ENCODE measurements at regions not wholly inside any gene's neighbourhood (a gene's known extent, or its start where the extent isn't known, plus 50 kb on each side); places are given as distances from the start of the nearest gene placed in this dataset.

DNA sequence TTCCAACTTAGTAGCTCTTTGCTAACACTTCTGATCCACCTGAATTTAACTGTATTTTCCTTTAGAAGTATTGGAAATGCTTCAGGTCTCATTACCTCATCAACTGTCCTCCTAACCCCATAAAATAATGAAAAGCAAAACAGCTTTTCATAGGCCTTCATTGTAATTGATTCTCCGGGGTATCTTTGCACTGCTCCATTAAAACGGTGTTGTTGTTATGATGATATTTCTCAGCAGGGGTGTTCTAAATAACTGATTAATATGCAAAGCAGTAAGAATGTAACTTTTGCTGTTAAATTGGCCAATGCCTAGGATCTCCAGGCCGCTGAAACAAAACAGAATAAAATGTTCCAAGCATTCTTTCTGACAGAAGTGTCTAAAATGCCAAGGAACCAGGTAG lies 1983.2 kb downstream of the EFNA5 start:
- H3K9me3 ChIP-seq (ENCODE audit: control insufficient read depth in 4 of 4, low read length in 3 of 4) = no peaks in the 10 kb centered on the region
- TF ChIP-seq RAD21 (IDR thresholded peaks at IDR 0.05) = no peak
- TF ChIP-seq HNF4G (IDR thresholded peaks at IDR 0.05) = no peak
- no peak for TF ChIP-seq NR2F2 (IDR thresholded peaks at IDR 0.05)
- no peak for TF ChIP-seq GABPA (IDR thresholded peaks at IDR 0.05 in 1 of 2, conservative IDR thresholded peaks at IDR 0.05 in 1 of 2)
- TF ChIP-seq HNF4A (conservative IDR thresholded peaks at IDR 0.05) = no peak
- TF ChIP-seq EGR1 (IDR thresholded peaks at IDR 0.05; ENCODE audit: low read depth in 2 of 2) = no peak
- TF ChIP-seq, protein P1, sequence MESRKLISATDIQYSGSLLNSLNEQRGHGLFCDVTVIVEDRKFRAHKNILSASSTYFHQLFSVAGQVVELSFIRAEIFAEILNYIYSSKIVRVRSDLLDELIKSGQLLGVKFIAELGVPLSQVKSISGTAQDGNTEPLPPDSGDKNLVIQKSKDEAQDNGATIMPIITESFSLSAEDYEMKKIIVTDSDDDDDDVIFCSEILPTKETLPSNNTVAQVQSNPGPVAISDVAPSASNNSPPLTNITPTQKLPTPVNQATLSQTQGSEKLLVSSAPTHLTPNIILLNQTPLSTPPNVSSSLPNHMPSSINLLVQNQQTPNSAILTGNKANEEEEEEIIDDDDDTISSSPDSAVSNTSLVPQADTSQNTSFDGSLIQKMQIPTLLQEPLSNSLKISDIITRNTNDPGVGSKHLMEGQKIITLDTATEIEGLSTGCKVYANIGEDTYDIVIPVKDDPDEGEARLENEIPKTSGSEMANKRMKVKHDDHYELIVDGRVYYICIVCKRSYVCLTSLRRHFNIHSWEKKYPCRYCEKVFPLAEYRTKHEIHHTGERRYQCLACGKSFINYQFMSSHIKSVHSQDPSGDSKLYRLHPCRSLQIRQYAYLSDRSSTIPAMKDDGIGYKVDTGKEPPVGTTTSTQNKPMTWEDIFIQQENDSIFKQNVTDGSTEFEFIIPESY (IDR thresholded peaks at IDR 0.05) = no peak
- TF ChIP-seq, protein P2, sequence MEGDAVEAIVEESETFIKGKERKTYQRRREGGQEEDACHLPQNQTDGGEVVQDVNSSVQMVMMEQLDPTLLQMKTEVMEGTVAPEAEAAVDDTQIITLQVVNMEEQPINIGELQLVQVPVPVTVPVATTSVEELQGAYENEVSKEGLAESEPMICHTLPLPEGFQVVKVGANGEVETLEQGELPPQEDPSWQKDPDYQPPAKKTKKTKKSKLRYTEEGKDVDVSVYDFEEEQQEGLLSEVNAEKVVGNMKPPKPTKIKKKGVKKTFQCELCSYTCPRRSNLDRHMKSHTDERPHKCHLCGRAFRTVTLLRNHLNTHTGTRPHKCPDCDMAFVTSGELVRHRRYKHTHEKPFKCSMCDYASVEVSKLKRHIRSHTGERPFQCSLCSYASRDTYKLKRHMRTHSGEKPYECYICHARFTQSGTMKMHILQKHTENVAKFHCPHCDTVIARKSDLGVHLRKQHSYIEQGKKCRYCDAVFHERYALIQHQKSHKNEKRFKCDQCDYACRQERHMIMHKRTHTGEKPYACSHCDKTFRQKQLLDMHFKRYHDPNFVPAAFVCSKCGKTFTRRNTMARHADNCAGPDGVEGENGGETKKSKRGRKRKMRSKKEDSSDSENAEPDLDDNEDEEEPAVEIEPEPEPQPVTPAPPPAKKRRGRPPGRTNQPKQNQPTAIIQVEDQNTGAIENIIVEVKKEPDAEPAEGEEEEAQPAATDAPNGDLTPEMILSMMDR (IDR thresholded peaks at IDR 0.05; ENCODE audit: low read depth, low read length, missing input control) = no peak

DNA sequence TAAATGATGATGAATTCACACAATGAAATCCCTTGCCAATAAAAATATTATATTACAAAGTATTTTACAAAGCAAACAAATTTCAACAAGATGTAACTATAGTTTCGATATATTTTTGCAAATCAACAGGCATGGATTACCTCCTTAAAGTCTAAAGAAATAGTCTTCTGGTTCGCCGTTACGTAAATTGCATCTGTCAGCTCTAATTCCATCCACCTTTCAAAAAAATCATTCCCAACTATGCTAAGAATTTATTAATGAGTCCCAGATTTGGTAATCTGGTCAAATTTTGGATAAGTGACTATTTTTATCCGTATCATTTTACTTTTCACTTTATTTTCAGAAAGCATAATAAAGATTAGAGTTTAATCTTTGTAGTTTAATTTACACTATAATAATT lies 1984.9 kb downstream of the EFNA5 start:
- no peaks in the 10 kb centered on the region for H3K9me3 ChIP-seq (ENCODE audit: control insufficient read depth in 4 of 4, low read length in 3 of 4)
- TF ChIP-seq YY1 (IDR thresholded peaks at IDR 0.05) (no peak), FOXA1 (IDR thresholded peaks at IDR 0.05) (no peak)
- TF ChIP-seq, protein P3, sequence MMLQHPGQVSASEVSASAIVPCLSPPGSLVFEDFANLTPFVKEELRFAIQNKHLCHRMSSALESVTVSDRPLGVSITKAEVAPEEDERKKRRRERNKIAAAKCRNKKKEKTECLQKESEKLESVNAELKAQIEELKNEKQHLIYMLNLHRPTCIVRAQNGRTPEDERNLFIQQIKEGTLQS (IDR thresholded peaks at IDR 0.05) = no peak
- no peak overlapping the region for H3K4me3 ChIP-seq (ENCODE audit: low read depth in 1 of 3, low read length in 3 of 3)
- H3K27ac ChIP-seq (ENCODE audit: low read depth in 1 of 2, low read length in 2 of 2) = no peak overlapping the region
- no peak overlapping the region for H3K9ac ChIP-seq (ENCODE audit: low read depth in 1 of 2, low read length in 2 of 2)
- H3K27me3 ChIP-seq (ENCODE audit: control insufficient read depth in 4 of 4, insufficient read depth in 4 of 4, low read length in 3 of 4) = no peaks in the 10 kb centered on the region
- no peaks in the 10 kb centered on the region for H3K36me3 ChIP-seq (ENCODE audit: control insufficient read depth in 4 of 4, insufficient read depth in 3 of 4, low read depth in 1 of 4, low read length in 3 of 4)
- no peaks in the 10 kb centered on the region for H3K4me1 ChIP-seq (ENCODE audit: control insufficient read depth in 4 of 4, insufficient read depth in 4 of 4, low read length in 3 of 4)
- DNase-seq (ENCODE audit: low spot score) = no peak
- WGBS = 90% methylated on average over 5 of the region's 5 CpGs

More for the DNA sequence above, 1983.2 kb downstream of the EFNA5 start:
- H3K4me1 ChIP-seq (ENCODE audit: control insufficient read depth in 4 of 4, insufficient read depth in 4 of 4, low read length in 3 of 4) = no peaks in the 10 kb centered on the region
- H3K36me3 ChIP-seq (ENCODE audit: control insufficient read depth in 4 of 4, insufficient read depth in 3 of 4, low read depth in 1 of 4, low read length in 3 of 4) = no peaks in the 10 kb centered on the region
- no peak overlapping the region for H3K9ac ChIP-seq (ENCODE audit: low read depth in 1 of 2, low read length in 2 of 2)
- no peak overlapping the region for H3K4me3 ChIP-seq (ENCODE audit: low read depth in 1 of 3, low read length in 3 of 3)
- H3K27me3 ChIP-seq (ENCODE audit: control insufficient read depth in 4 of 4, insufficient read depth in 4 of 4, low read length in 3 of 4) = no peaks in the 10 kb centered on the region
- no peak overlapping the region for H3K27ac ChIP-seq (ENCODE audit: low read depth in 1 of 2, low read length in 2 of 2)
- DNase-seq (ENCODE audit: low spot score) = no peak
- WGBS = 57% methylated on average over 3 of the region's 3 CpGs

DNA sequence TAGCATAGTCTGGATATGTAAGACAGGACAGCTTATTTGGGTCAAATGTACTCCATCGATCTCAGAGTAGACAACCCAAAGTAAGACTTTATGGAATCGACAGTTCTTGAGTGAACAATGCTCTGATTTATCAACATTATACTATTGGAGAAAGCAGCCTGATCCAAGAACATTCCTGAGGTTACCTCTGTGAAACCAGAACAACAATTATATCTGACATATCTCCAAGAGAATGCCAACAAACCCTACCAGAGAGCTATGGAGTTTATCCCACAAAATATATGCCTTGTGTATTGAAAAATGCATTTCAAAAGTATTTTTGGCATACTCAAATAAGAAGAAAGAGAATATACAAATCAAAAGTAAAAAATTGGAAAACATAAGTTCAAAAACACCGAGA lies 1985.9 kb downstream of the EFNA5 start:
- H3K27ac ChIP-seq (ENCODE audit: low read depth in 1 of 2, low read length in 2 of 2) = no peak overlapping the region
- DNase-seq (ENCODE audit: low spot score) = no peak
- H3K9ac ChIP-seq (ENCODE audit: low read depth in 1 of 2, low read length in 2 of 2) = no peak overlapping the region
- H3K4me1 ChIP-seq (ENCODE audit: control insufficient read depth in 4 of 4, insufficient read depth in 4 of 4, low read length in 3 of 4) = no peaks in the 10 kb centered on the region
- 86% methylated on average over 3 of the region's 3 CpGs for WGBS
- H3K4me3 ChIP-seq (ENCODE audit: low read depth in 1 of 3, low read length in 3 of 3) = no peak overlapping the region
- H3K36me3 ChIP-seq (ENCODE audit: control insufficient read depth in 4 of 4, insufficient read depth in 3 of 4, low read depth in 1 of 4, low read length in 3 of 4) = no peaks in the 10 kb centered on the region
- TF ChIP-seq FOXA2 (IDR thresholded peaks at IDR 0.05) (no peak), SP1 (IDR thresholded peaks at IDR 0.05) (no peak)
- TF ChIP-seq, protein P1 (IDR thresholded peaks at IDR 0.05) = no peak
- no peaks in the 10 kb centered on the region for H3K9me3 ChIP-seq (ENCODE audit: control insufficient read depth in 4 of 4, low read length in 3 of 4)
- no peaks in the 10 kb centered on the region for H3K27me3 ChIP-seq (ENCODE audit: control insufficient read depth in 4 of 4, insufficient read depth in 4 of 4, low read length in 3 of 4)

All from liver (tissue), 8 donors.